HG02884 (cell line): ENCODE measurements at regions not wholly inside any gene's neighbourhood (a gene's known extent, or its start where the extent isn't known, plus 50 kb on each side); places are given as distances from the start of the nearest gene placed in this dataset.

Experiments
- ATAC-seq: cut with Tn5 transposase; IDR thresholded peaks from one replicate; pipeline ENCODE4 v1.9.1; 2021; ENCODE audit warnings: mild to moderate bottlenecking, moderate library complexity; ENCODE audit not compliant: unreplicated experiment

- ATAC-seq = no peak
Observed at GRCh38 chr3:29092348-29092747, 188.5 kb upstream of the RBMS3 start.

- no peak for ATAC-seq
Observed at GRCh38 chr3:29099296-29099695, 181.6 kb upstream of the RBMS3 start.

DNA sequence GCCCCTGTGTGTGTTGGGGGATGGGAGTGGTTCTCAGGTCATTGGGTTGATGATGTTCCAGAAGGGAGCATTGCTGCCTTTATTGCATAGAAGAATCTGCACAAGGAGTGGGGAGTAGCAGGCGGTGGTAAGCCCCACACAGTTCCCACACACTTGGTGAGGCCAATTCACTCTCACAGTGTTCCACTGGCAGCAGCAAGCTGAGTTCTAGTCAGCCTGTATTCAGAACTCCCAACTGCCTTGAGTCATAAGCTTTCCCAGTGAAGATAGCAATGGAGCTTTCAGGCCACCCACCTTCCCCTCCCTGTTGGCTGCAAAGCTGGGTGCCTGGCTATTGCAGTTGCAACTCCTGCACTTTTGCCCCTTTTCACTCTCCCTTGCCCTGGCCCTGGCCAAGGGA, 181.1 kb upstream of the RBMS3 start:
- ATAC-seq = no peak

DNA sequence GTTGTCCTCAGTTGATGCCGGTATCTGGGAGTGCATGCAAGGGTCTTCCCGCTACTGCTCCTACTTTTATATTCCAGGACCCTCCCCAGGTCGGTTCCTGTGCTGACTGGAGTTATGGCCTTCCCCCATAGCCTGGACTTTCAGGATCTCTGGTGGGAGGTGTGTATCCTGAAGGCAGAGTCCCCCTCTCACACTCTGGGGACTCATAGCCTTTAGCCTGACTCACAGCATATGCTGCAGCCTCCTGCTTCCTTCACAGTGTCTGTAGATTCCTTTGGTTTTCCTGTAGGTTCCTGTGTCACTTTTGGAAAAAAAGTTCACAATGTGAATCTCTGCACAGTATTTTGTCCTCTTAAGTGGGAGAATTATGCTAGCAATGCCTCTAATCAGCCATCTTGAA, 180.6 kb upstream of the RBMS3 start:
- no peak for ATAC-seq

DNA sequence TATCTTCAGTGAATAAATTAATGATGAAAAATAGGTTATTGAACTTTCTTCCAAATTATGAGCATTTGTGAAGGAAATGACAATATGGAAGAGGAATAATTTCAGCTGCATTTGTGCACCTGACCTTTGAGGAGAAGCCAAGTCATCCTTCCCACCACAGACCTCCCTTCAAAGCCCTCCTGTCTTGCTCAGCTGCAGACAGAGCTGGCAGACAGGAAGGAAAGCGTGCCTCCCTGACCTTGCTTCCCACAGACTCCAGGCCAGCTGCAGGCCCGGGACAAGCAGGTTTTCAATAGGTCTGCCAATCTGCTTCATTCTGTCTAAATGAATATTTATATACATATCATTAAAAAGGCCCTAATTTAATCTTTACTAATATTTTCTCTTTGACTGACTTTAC, 152.9 kb upstream of the RBMS3 start:
- ATAC-seq = no peak

GRCh38 chr3:29137601-29138000, 143.3 kb upstream of the RBMS3 start:
- ATAC-seq = no peak

- ATAC-seq = no peak
Observed at GRCh38 chr3:29138171-29138570, 142.7 kb upstream of the RBMS3 start.

GRCh38 chr3:29140666-29141065, 140.2 kb upstream of the RBMS3 start:
- no peak for ATAC-seq

- no peak for ATAC-seq
Observed at GRCh38 chr3:29141197-29141917, 139.5 kb upstream of the RBMS3 start.

DNA sequence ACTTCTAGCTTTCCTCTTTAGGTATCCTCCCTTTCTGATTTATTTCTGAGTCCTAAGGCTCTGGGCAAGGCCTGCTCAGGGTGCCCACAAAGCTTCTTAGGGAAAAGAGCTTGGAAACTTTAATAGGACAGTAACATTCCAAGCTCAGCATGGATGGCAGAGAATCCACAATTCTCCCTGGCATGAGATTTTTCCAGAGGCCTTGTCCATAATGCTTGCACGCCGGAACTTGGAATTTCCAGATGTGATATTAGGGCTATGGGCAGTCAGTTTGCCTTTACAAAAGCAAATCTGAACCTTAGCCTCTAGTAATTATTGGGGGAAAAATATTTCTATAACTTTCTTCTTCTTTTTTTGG, 139.0 kb upstream of the RBMS3 start:
- ATAC-seq = no peak

DNA sequence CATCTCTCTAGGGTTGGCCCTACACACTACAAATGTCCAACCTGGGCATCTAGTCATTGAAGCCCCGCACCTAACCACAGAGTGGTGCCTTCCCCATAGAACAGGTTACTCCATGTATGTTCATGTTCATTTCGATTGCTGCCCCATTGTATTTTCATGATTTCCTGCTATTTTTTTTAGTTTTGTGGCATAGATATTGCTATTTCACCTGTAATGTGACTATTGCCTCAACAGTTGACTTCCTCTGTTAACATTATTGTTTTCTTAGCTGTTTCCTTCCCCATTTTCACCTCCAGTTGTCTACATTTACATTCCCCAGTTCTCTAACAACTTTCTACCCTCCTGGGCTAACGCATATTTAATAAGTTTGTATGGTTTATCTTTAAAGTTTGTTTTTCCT, 137.7 kb upstream of the RBMS3 start:
- ATAC-seq = no peak

DNA sequence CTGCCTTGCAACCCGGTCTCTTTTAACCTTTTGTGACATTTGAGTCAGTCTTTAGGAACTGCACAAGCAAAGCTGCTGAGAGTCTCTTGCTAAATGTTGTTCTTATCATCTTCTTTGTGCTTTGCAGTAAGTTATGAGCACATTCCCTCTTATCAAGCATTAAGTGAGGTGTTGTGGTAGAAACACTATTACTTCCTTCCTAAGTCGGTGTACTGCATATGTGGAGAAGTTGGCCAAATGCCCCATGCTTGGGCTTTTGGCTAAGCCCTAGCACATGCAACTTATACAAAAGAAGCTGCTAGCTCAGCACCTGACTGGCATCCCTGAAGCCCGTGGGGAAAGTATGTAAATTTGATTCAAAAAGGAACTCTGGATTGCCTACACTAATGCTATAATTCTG, 136.5 kb upstream of the RBMS3 start:
- no peak for ATAC-seq

GRCh38 chr3:29144807-29145206, 136.1 kb upstream of the RBMS3 start:
- ATAC-seq = no peak

- ATAC-seq = no peak
Observed at GRCh38 chr3:29145360-29145759, 135.5 kb upstream of the RBMS3 start.

GRCh38 chr3:29152379-29152778, 128.5 kb upstream of the RBMS3 start:
- no peak for ATAC-seq

DNA sequence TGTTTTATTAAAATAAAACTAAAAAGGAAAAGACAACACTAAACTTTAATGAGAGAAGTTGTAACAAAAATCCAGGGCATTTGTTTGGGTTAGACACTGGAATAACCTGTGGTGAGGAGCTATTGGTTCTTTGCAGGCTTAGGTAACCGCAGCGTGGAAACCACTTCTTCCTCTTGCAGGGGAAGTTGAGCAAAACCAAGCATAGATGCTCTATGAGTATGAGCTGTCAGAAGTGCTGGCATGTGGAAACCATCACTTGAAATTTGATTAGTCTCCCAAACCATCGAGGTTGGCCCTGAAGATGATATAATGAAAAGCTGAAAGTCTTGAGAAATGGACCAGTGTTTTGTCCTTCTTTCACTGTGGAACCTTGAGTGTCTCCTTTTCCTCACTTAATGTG, 127.1 kb upstream of the RBMS3 start:
- no peak for ATAC-seq

GRCh38 chr3:29156086-29156715, 124.7 kb upstream of the RBMS3 start:
- ATAC-seq = no peak

DNA sequence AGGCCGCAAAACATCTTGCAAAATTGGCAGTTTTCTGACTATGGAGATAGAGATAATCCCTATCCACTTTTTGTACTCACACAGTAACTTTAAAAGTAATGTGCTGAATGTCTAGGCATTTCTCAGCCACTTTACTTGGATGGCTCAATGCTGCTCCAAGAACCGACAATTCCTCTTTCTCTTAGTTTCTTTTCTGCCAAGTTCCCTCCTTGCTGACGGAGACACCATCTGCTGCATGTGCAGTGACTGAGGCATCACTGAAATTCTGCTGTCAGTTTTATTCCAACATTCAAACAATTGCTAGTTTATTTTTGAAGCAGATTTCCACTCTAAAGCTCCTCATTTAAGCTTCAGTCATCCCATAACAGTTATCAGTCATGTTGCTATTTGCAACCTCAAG, 116.0 kb upstream of the RBMS3 start:
- no peak for ATAC-seq

DNA sequence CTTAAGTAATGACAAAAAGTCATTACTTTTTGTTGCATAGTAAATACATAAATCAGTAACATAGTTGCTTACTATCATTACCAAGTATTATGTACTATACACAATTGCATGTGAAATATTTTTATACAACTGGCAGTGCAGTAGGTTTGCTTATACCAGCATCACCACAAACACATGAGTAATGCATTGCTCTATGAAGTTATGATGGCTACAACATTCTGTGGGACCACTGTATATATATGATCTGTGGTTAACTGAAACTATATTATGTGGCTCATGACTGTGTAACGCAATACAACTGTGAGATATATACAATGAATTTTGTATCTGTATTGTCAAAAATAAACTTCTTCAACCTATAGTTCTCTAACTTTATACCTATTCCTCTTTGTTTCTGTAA, 113.7 kb upstream of the RBMS3 start:
- ATAC-seq = no peak

DNA sequence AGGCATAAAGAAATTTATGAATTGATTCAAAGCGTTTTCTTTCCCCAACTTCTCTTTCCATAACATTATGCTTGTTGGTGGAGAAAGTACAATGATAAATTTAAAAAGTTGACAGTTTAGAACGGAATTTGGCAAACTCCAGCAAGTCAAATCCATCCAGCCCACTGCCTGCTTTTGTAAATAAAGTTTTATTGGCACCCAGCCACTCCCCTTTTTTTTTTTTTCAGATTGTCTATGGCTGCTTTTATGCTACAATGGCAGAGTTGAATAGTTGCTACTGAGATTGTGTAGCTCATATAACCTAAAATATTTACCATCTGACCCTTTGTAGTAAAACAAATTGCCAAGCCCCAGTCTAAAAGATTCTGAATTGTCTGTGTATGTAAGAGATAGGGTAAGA, 112.8 kb upstream of the RBMS3 start:
- no peak for ATAC-seq

DNA sequence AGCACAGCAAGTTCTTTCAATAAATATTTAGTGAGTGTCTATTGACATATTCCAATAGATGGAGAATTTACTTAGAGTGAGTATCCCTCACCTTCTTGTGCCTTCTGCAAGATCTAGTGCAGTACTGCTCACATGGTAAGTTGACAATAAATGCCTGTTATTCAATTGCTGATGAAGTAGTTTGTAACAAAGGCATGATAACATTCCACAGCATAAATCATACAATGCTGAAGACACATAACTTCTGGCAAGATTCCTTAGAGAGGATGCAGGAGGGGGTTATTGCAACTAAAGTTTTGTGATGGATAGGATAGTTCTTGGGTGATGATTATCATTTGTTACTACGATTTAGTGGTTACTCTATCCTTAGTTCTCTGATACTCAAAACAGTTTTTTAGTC, 112.2 kb upstream of the RBMS3 start:
- no peak for ATAC-seq

- ATAC-seq = no peak
Observed at GRCh38 chr3:29169451-29169850, 111.4 kb upstream of the RBMS3 start.
